HCT116 (cell line): ENCODE measurements at regions not wholly inside any gene's neighbourhood (a gene's known extent, or its start where the extent isn't known, plus 50 kb on each side); places are given as distances from the start of the nearest gene placed in this dataset.

Source experiments
- ATAC-seq: fragments of 200-7000 bp; cut with Tn5 transposase; 2 replicates; pipeline ENCODE4 v1.9.1; 2020; ENCODE audit warnings: mild to moderate bottlenecking, moderate library complexity
- BruUV-seq: library from RNA; stranded (reverse); fragments of 400-500 nt; replicated peaks from 2 replicates; lab custom pipeline; 2021; lab: Mats Ljungman, UMichigan
- CTCF ChIA-PET: fragments of 300-600 bp; sonication (Branson Sonifier 250); formaldehyde crosslinking; loops from one replicate; lab custom pipeline; 2021; ENCODE audit warnings: antibody characterized with exemption; lab: Charles Lee
- POLR2A ChIA-PET: fragments of 300-600, 350-600 bp; sonication (Branson Sonifier 250); formaldehyde crosslinking; loops from one replicate; lab custom pipeline; 2021; ENCODE audit warnings: antibody characterized with exemption; lab: Charles Lee
- RAD21 ChIA-PET, 2 experiments: fragments of 300-600 bp; sonication (Branson Sonifier 250); formaldehyde crosslinking; loops; one replicate each; lab custom pipeline; 2023; ENCODE audit warnings: low total read pairs in 2 of 2; ENCODE audit not compliant: uncharacterized antibody in 2 of 2, unreplicated experiment in 2 of 2, low non-redundant PET in 1 of 2; lab: Charles Lee
- DNase-seq: peaks from one replicate; pipeline ENCODE4 v3.0.0-alpha.2; 2010; ENCODE audit warnings: low read depth, low spot score
- H2AFZ ChIP-seq: fragments of 200-600 bp; shearing (Covaris generic), sonication (generic); 2 replicates; pipeline ENCODE4 v1.6.1; 2017; ENCODE audit warnings: low read depth, mixed run types, mixed read lengths, antibody characterized with exemption, low read length; ENCODE audit not compliant: poor library complexity, severe bottlenecking
- H3K27ac ChIP-seq: 2 replicates; pipeline ENCODE4 v1.5.1; 2012; ENCODE audit warnings: low read depth, low read length
- H3K27me3 ChIP-seq: fragments of 200-600 bp; sonication (generic); 2 replicates; pipeline ENCODE4 v1.6.1; 2016; ENCODE audit warnings: mixed run types, low read length, mixed read lengths; ENCODE audit not compliant: insufficient read depth
- H3K36me3 ChIP-seq, 2 experiments: fragments of 200-500 bp in 1 of 2; fragments of 200-600 bp in 1 of 2; sonication (Bioruptor generic) in 1 of 2; sonication (generic) in 1 of 2; 2 replicates each; pipeline versions ENCODE4 v1.5.1 to v1.6.1; 2014 to 2016; ENCODE audit warnings: low read length in 2 of 2, inconsistent platforms in 1 of 2, mixed read lengths in 1 of 2, mixed run types in 1 of 2; ENCODE audit not compliant: insufficient read depth in 2 of 2, control insufficient read depth in 1 of 2
- H3K4me1 ChIP-seq, 2 experiments: fragments of 200-600 bp in 1 of 2; sonication (generic) in 1 of 2; 2 replicates each; pipeline versions ENCODE4 v1.5.1 to v1.6.1; 2012 to 2017; ENCODE audit warnings: low read length in 2 of 2, inconsistent platforms in 1 of 2, mild to moderate bottlenecking in 1 of 2, mixed read lengths in 1 of 2, mixed run types in 1 of 2, moderate library complexity in 1 of 2; ENCODE audit not compliant: insufficient read depth in 2 of 2, control insufficient read depth in 1 of 2
- H3K4me2 ChIP-seq: fragments of 200-600 bp; sonication (generic); 2 replicates; pipeline ENCODE4 v1.6.1; 2017; ENCODE audit warnings: mixed run types, low read length, mixed read lengths
- H3K4me3 ChIP-seq, 2 experiments: fragments of 200-600 bp in 1 of 2; sonication (generic) in 1 of 2; replicated peaks in 1 of 2; 2 replicates each; pipeline ENCODE4 v1.5.1; 2011 to 2016; ENCODE audit warnings: low read length in 2 of 2, control low read depth in 1 of 2, low read depth in 1 of 2, mild to moderate bottlenecking in 1 of 2, mixed read lengths in 1 of 2, mixed run types in 1 of 2
- H3K79me2 ChIP-seq: fragments of 200-600 bp; sonication (generic); 2 replicates; pipeline ENCODE4 v1.6.1; 2017; ENCODE audit warnings: mild to moderate bottlenecking, mixed run types, low read length, moderate library complexity, mixed read lengths; ENCODE audit not compliant: insufficient read depth
- H3K9ac ChIP-seq: fragments of 200-600 bp; sonication (generic); 2 replicates; pipeline ENCODE4 v1.6.1; 2016; ENCODE audit warnings: low read length, mixed read lengths
- H3K9me2 ChIP-seq: fragments of 200-600 bp; sonication (generic), shearing (Covaris generic); 2 replicates; pipeline ENCODE4 v1.6.1; 2017; ENCODE audit warnings: mixed run types, mild to moderate bottlenecking, moderate library complexity; ENCODE audit not compliant: insufficient read depth
- H3K9me3 ChIP-seq, 2 experiments: fragments of 200-500 bp in 1 of 2; fragments of 200-600 bp in 1 of 2; sonication (Bioruptor generic) in 1 of 2; sonication (generic) in 1 of 2; 2 replicates each; pipeline ENCODE4 v1.6.1; 2014 to 2017; ENCODE audit warnings: low read length in 2 of 2, mixed read lengths in 2 of 2, inconsistent platforms in 1 of 2, low read depth in 1 of 2, mild to moderate bottlenecking in 1 of 2, mixed run types in 1 of 2, moderate library complexity in 1 of 2; ENCODE audit not compliant: control insufficient read depth in 1 of 2, insufficient read depth in 1 of 2
- H4K20me1 ChIP-seq: fragments of 200-600 bp; sonication (generic), shearing (Covaris generic); 2 replicates; pipeline ENCODE4 v1.6.1; 2017; ENCODE audit warnings: mixed run types, mild to moderate bottlenecking, moderate library complexity; ENCODE audit not compliant: insufficient read depth
- CEBPB ChIP-seq: IDR thresholded peaks from 2 replicates; pipeline ENCODE4 v1.6.1; 2012; ENCODE audit warnings: low read depth
- EGR1 ChIP-seq: IDR thresholded peaks from 2 replicates; pipeline ENCODE4 v1.6.1; 2012; ENCODE audit warnings: low read depth
- EZH2phosphoT487 ChIP-seq: fragments of 200-600 bp; IDR thresholded peaks from 2 replicates; pipeline ENCODE4 v1.6.1; 2018; ENCODE audit warnings: antibody characterized with exemption, borderline replicate concordance
- FOSL1 ChIP-seq: IDR thresholded peaks from 2 replicates; pipeline ENCODE4 v1.6.1; 2012; ENCODE audit warnings: low read depth
- POLR2A ChIP-seq: IDR thresholded peaks from 2 replicates; pipeline ENCODE4 v1.7.0; 2011; ENCODE audit warnings: borderline replicate concordance; ENCODE audit not compliant: insufficient read depth, insufficient read length; ENCODE audit errors: extremely low read depth
- POLR2AphosphoS5 ChIP-seq: IDR thresholded peaks from 2 replicates; pipeline ENCODE4 v1.6.1; 2011; ENCODE audit warnings: mild to moderate bottlenecking, low read depth, low read length, moderate library complexity
- RAD21 ChIP-seq: IDR thresholded peaks from 2 replicates; pipeline ENCODE4 v1.6.1; 2012; ENCODE audit warnings: low read depth, mild to moderate bottlenecking
- SP1 ChIP-seq: IDR thresholded peaks from 2 replicates; pipeline ENCODE4 v1.6.1; 2012; ENCODE audit warnings: low read depth
- SRF ChIP-seq: IDR thresholded peaks from 2 replicates; pipeline ENCODE4 v1.6.1; 2012; ENCODE audit warnings: low read depth
- TCF7L2 ChIP-seq: IDR thresholded peaks from 2 replicates; pipeline ENCODE4 v1.7.0; 2011; ENCODE audit warnings: borderline replicate concordance, inconsistent platforms; ENCODE audit not compliant: insufficient read depth, insufficient read length; ENCODE audit errors: extremely low read depth
- YY1 ChIP-seq: IDR thresholded peaks from 2 replicates; pipeline ENCODE4 v1.6.1; 2011; ENCODE audit warnings: low read length, low read depth, moderate library complexity, mild to moderate bottlenecking; ENCODE audit not compliant: insufficient replicate concordance; ENCODE audit errors: extremely low read depth
- ZFX ChIP-seq: fragments of 450-650 bp; IDR thresholded peaks from 2 replicates; pipeline ENCODE4 v1.6.1; 2017
- ZNF274 ChIP-seq: fragments of 200-500 bp; sonication (Bioruptor generic); IDR thresholded peaks from 2 replicates; pipeline ENCODE4 v1.6.1; 2014; ENCODE audit warnings: mild to moderate bottlenecking, low read depth, low read length, inconsistent platforms
- intact Hi-C: fragments of 100-400 bp; cut with micrococcal nuclease; formaldehyde crosslinking; loops from 2 replicates; pipeline ENCODE4 v1.10.0; 2022
- TF ChIP-seq, protein P1 (sequence below), 3 experiments: fragments of 200-600 bp in 1 of 3; sonication (generic) in 1 of 3; IDR thresholded peaks in 2 of 3; conservative IDR thresholded peaks in 1 of 3; 2 replicates each; pipeline ENCODE4 v1.5.1; 2012 to 2017; ENCODE audit warnings: low read depth in 2 of 3, low read length in 2 of 3, antibody characterized with exemption in 1 of 3, borderline replicate concordance in 1 of 3, control low read depth in 1 of 3, mild to moderate bottlenecking in 1 of 3, mixed read lengths in 1 of 3, mixed run types in 1 of 3, moderate library complexity in 1 of 3; ENCODE audit not compliant: insufficient read depth in 1 of 3
- TF ChIP-seq, protein P2 (sequence below): IDR thresholded peaks from 2 replicates; pipeline ENCODE4 v1.6.1; 2011; ENCODE audit warnings: mild to moderate bottlenecking, low read length, moderate library complexity; ENCODE audit not compliant: insufficient replicate concordance; ENCODE audit errors: extremely low read depth
- TF ChIP-seq, protein P3 (sequence below): IDR thresholded peaks from 2 replicates; pipeline ENCODE4 v1.6.1; 2012

DNA sequence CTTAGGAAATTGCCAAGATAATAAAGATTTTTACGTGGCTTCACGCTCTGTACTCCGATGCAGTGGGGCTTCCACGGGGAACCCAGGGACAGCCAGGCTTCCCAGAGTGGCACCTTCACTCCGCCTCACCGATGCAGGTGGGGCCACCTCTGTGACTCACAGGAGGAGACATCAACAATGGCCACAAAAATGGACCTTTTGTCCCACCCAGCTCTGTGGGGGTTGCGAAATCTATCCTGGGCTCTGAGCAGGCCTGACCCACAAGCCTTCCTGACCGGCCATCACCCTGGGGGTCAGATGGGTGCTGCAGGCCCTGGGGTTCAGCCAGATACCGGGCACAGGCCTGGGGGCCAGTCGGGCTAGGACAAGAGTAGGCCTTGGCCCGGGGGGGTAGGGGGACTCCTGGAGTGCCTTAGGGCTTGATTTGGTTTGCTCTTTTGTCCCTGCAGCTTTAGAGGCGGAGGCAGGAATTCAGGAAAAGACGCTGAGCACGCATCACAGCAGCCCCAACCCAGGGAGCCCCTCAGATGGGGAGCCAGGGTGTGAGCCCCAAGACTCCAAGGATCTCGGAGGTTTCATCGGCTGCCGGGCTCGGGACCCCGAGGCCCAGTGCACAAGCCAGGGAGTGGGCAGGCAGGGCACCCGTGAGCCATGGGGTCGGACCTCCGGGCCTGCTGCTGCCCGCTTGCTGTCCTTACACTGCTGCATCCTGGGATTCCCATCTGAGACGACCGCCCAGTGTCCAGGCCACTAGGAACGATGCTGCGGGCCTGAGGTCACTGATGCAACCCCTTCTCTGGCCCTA, 136.5 kb upstream of the NKX1-1 start (continued):
- TF ChIP-seq, protein P1, sequence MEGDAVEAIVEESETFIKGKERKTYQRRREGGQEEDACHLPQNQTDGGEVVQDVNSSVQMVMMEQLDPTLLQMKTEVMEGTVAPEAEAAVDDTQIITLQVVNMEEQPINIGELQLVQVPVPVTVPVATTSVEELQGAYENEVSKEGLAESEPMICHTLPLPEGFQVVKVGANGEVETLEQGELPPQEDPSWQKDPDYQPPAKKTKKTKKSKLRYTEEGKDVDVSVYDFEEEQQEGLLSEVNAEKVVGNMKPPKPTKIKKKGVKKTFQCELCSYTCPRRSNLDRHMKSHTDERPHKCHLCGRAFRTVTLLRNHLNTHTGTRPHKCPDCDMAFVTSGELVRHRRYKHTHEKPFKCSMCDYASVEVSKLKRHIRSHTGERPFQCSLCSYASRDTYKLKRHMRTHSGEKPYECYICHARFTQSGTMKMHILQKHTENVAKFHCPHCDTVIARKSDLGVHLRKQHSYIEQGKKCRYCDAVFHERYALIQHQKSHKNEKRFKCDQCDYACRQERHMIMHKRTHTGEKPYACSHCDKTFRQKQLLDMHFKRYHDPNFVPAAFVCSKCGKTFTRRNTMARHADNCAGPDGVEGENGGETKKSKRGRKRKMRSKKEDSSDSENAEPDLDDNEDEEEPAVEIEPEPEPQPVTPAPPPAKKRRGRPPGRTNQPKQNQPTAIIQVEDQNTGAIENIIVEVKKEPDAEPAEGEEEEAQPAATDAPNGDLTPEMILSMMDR (IDR thresholded peaks at IDR 0.05 in 2 of 3, conservative IDR thresholded peaks at IDR 0.05 in 1 of 3; ENCODE audit: borderline replicate concordance in 1 of 3, insufficient read depth in 1 of 3, low read depth in 2 of 3, low read length in 2 of 3), result no peak
- TF ChIP-seq SP1 (no peak), ZNF274 (no peak), TCF7L2 (no peak), ZFX (no peak), EGR1 (no peak), SRF (no peak), CEBPB (no peak)
- TF ChIP-seq, protein P2, sequence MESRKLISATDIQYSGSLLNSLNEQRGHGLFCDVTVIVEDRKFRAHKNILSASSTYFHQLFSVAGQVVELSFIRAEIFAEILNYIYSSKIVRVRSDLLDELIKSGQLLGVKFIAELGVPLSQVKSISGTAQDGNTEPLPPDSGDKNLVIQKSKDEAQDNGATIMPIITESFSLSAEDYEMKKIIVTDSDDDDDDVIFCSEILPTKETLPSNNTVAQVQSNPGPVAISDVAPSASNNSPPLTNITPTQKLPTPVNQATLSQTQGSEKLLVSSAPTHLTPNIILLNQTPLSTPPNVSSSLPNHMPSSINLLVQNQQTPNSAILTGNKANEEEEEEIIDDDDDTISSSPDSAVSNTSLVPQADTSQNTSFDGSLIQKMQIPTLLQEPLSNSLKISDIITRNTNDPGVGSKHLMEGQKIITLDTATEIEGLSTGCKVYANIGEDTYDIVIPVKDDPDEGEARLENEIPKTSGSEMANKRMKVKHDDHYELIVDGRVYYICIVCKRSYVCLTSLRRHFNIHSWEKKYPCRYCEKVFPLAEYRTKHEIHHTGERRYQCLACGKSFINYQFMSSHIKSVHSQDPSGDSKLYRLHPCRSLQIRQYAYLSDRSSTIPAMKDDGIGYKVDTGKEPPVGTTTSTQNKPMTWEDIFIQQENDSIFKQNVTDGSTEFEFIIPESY, result no peak
- TF ChIP-seq, protein P3, sequence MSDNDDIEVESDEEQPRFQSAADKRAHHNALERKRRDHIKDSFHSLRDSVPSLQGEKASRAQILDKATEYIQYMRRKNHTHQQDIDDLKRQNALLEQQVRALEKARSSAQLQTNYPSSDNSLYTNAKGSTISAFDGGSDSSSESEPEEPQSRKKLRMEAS, result no peak

DNA sequence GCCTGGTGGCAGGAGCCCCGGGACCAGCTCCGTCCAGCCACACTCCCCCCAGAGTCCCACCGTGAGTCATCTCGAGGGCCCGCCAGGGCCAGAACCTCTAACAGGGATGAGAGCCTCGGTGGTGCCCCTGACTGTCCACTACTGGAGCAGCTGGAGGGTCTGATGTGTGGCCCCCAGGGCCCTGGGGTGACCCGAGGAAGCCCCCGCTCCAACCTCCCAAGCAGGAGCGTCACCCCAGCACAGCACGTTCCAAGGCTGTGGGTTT, 135.9 kb upstream of the NKX1-1 start:
- H3K27ac ChIP-seq, result no peak overlapping the region
- DNase-seq, result no peak

More for the DNA sequence above, 135.9 kb upstream of the NKX1-1 start:
- H2AFZ ChIP-seq, result no peak overlapping the region
- no peaks in the 10 kb centered on the region for H3K36me3 ChIP-seq
- no peaks in the 10 kb centered on the region for H3K27me3 ChIP-seq
- no peaks in the 10 kb centered on the region for H4K20me1 ChIP-seq
- ChIA-PET CTCF (no interaction called here), RAD21 (no interaction called here), POLR2A (no interaction called here)
- no peak overlapping the region for H3K4me3 ChIP-seq
- ATAC-seq, result no peak
- H3K4me2 ChIP-seq, result no peak overlapping the region
- no peak overlapping the region for H3K9ac ChIP-seq
- H3K79me2 ChIP-seq, result no peaks in the 10 kb centered on the region
- TF ChIP-seq, protein P3, result no peak
- TF ChIP-seq EGR1 (no peak), FOSL1 (no peak), EZH2phosphoT487 (no peak), POLR2A (no peak), ZFX (no peak), YY1 (no peak), RAD21 (no peak), SRF (no peak), POLR2AphosphoS5 (no peak), SP1 (no peak)
- TF ChIP-seq, protein P2, result no peak
- H3K9me2 ChIP-seq, result no peaks in the 10 kb centered on the region
- BruUV-seq, result no TSS peak
- H3K4me1 ChIP-seq, result peaks cover 0 to 6% of the 10 kb centered on the region in 2 experiments; a peak in 1 of 4 replicates
- intact Hi-C loops, result no loop called here
- no peaks in the 10 kb centered on the region for H3K9me3 ChIP-seq
